SJSA1 (cell line): ENCODE measurements at regions not wholly inside any gene's neighbourhood (a gene's known extent, or its start where the extent isn't known, plus 50 kb on each side); places are given as distances from the start of the nearest gene placed in this dataset.

Experiments
- DNase-seq, 2 experiments: peaks; one replicate each; pipeline ENCODE4 v3.0.0-alpha.2; 2015 to 2020; ENCODE audit warnings: low spot score in 2 of 2, low read depth in 1 of 2
- H3K27ac ChIP-seq: fragments of 250-450 bp; sonication (Bioruptor Pico); 2 replicates; pipeline ENCODE4 v1.5.1; 2020; ENCODE audit warnings: mild to moderate bottlenecking, moderate library complexity
- H3K27me3 ChIP-seq: fragments of 250-450 bp; sonication (Bioruptor Pico); replicated peaks from 2 replicates; pipeline ENCODE4 v1.5.1; 2020; ENCODE audit warnings: mild to moderate bottlenecking, moderate library complexity
- H3K36me3 ChIP-seq: fragments of 250-450 bp; sonication (Bioruptor Pico); 2 replicates; pipeline ENCODE4 v1.5.1; 2020; ENCODE audit warnings: mild to moderate bottlenecking
- H3K4me1 ChIP-seq: fragments of 250-450 bp; sonication (Bioruptor Pico); replicated peaks from 2 replicates; pipeline ENCODE4 v1.6.1; 2021; ENCODE audit warnings: mild to moderate bottlenecking
- H3K4me3 ChIP-seq: fragments of 250-450 bp; sonication (Bioruptor Pico); 2 replicates; pipeline ENCODE4 v1.5.1; 2020; ENCODE audit warnings: mild to moderate bottlenecking
- H3K9me3 ChIP-seq: fragments of 250-450 bp; sonication (Bioruptor Pico); replicated peaks from 2 replicates; pipeline ENCODE4 v1.5.1; 2020; ENCODE audit warnings: mild to moderate bottlenecking

GRCh38 chr2:142791335-142791734, 86.1 kb upstream of the KYNU start:
- no peak for DNase-seq
- Histone ChIP-seq H3K4me3 (no peak overlapping the region), H3K4me1 (no peaks in the 10 kb centered on the region), H3K9me3 (no peaks in the 10 kb centered on the region), H3K27ac (no peak overlapping the region), H3K36me3 (no peaks in the 10 kb centered on the region), H3K27me3 (no peaks in the 10 kb centered on the region)

DNA sequence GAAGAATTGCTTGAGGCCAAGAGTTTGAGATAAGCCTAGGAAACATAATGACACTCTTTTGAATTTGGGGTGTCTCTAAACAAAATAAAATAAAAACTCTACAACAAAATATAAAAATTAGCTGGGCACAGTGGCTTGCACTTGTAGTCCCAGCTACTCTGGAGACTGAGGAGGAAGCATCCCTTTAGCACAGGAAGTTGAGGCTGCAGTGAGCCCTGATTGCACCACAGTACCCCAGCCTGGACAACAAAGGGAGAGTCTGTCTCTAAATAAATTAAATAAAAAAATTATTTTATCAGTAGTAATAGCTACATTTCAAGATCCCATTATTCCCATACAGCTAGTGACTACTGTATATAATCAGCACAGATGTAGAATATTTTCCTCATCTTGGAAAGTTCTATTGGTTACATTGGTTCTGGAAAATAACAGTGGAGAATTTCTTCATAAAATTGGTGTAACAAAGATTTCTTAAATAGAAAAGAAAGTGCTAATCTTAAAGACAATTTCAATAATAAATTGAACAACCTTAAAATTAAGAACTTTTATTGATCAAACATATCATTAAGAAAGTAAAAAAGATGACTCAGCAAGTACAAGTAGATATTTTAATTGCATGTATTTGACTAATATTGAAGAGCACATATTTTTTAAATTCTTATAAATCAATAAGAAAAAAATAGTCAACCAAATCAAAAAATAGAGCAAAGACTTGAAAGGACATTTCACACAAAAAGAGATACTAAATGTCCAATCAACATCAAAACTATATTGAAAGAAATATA, 90.4 kb upstream of the KYNU start:
- Histone ChIP-seq H3K36me3 (no peaks in the 10 kb centered on the region), H3K27me3 (no peaks in the 10 kb centered on the region), H3K27ac (no peak overlapping the region), H3K4me1 (no peaks in the 10 kb centered on the region), H3K9me3 (no peaks in the 10 kb centered on the region), H3K4me3 (no peak overlapping the region)
- DNase-seq: no peak

DNA sequence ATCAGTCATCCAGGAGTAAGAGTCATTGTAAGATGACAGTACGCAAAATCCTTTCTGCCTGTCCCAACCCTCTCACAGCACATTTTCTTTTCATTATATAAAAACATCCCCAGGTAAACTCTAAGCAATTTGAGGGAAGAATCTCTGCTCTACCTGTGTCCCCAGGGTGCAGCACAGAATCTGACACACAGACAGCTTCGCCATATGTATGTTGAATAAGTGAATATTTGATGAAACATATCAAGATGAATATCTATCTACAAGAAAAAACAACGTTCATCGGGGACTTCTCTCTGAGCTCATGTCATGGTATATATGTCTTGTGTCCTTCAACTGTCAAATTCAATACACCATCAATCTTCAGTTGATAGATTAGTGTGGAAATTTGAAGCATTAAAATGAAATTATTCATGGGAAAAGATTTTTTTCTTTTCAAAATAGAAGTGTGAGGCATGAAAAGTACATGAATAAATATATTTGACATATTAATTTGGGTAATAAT, 94.5 kb upstream of the KYNU start:
- H3K4me1 ChIP-seq: no peaks in the 10 kb centered on the region
- H3K27ac ChIP-seq: no peak overlapping the region
- no peak for DNase-seq
- H3K9me3 ChIP-seq: no peaks in the 10 kb centered on the region
- no peak overlapping the region for H3K4me3 ChIP-seq
- no peaks in the 10 kb centered on the region for H3K36me3 ChIP-seq
- no peaks in the 10 kb centered on the region for H3K27me3 ChIP-seq

GRCh38 chr2:142781146-142781545, 96.3 kb upstream of the KYNU start:
- Histone ChIP-seq H3K4me1 (no peaks in the 10 kb centered on the region), H3K27ac (no peak overlapping the region), H3K9me3 (no peaks in the 10 kb centered on the region), H3K27me3 (no peaks in the 10 kb centered on the region), H3K4me3 (no peak overlapping the region), H3K36me3 (no peaks in the 10 kb centered on the region)
- DNase-seq: no peak

GRCh38 chr2:142778289-142778688, 99.2 kb upstream of the KYNU start:
- Histone ChIP-seq H3K27ac (no peak overlapping the region), H3K9me3 (no peaks in the 10 kb centered on the region), H3K27me3 (no peaks in the 10 kb centered on the region), H3K4me1 (no peaks in the 10 kb centered on the region), H3K36me3 (no peaks in the 10 kb centered on the region), H3K4me3 (no peak overlapping the region)
- no peak for DNase-seq

- Histone ChIP-seq H3K4me3 (no peak overlapping the region), H3K4me1 (no peaks in the 10 kb centered on the region), H3K27me3 (no peaks in the 10 kb centered on the region), H3K36me3 (no peaks in the 10 kb centered on the region), H3K27ac (no peak overlapping the region), H3K9me3 (no peaks in the 10 kb centered on the region)
- no peak for DNase-seq
These were observed 99.7 kb upstream of the KYNU start for GRCh38 chr2:142777742-142778141.

DNA sequence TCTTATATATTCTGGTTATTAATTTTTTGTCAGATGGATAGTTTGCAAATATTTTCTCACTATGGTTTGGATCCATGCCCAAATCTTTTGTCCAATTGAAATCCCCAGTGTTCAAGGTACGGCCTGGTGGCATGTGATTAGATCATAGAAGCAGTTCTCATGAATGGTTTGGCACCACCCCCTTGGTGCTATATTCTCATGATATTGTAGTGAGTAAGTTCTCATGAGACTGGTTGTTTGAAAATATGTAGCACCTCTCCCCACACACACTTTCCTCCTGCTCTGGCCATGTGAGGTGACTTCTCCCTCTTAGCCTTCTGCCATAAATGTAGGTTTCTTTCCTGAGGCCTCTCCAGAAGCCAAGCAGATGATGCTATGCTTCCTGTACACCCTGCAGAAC, 107.7 kb upstream of the KYNU start:
- Histone ChIP-seq H3K27ac (no peak overlapping the region), H3K4me1 (no peaks in the 10 kb centered on the region), H3K9me3 (no peaks in the 10 kb centered on the region), H3K27me3 (no peaks in the 10 kb centered on the region), H3K4me3 (no peak overlapping the region), H3K36me3 (no peaks in the 10 kb centered on the region)
- DNase-seq: no peak

- H3K27ac ChIP-seq: no peak overlapping the region
- H3K36me3 ChIP-seq: no peaks in the 10 kb centered on the region
- no peak for DNase-seq
- no peaks in the 10 kb centered on the region for H3K4me1 ChIP-seq
- no peaks in the 10 kb centered on the region for H3K9me3 ChIP-seq
- H3K4me3 ChIP-seq: no peak overlapping the region
- no peaks in the 10 kb centered on the region; the same call in 1 of the 2 replicates for H3K27me3 ChIP-seq
These were observed 109.6 kb upstream of the KYNU start for GRCh38 chr2:142767847-142768246.

DNA sequence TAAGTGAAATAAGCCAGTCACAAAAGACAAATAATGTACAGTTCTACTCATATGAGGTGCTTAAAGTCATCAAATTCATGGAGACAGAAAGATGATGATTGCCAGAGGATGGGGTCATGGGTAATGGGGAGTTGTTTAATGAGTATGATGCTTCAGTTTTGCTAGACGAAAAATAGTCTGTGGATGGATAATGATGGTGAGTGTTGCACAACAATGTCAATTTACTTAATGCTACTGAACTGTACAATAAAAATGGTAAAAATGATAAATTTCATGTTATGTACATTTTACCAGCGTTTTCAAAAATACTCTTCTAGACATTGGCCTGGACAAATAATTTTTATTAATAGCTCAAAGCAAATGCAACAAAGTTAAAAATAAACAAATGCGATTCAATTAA, 118.5 kb upstream of the KYNU start:
- Histone ChIP-seq H3K27me3 (no peaks in the 10 kb centered on the region; the same call in 1 of the 2 replicates), H3K4me3 (no peak overlapping the region), H3K36me3 (no peaks in the 10 kb centered on the region), H3K9me3 (no peaks in the 10 kb centered on the region), H3K27ac (no peak overlapping the region), H3K4me1 (no peaks in the 10 kb centered on the region)
- DNase-seq: no peak

DNA sequence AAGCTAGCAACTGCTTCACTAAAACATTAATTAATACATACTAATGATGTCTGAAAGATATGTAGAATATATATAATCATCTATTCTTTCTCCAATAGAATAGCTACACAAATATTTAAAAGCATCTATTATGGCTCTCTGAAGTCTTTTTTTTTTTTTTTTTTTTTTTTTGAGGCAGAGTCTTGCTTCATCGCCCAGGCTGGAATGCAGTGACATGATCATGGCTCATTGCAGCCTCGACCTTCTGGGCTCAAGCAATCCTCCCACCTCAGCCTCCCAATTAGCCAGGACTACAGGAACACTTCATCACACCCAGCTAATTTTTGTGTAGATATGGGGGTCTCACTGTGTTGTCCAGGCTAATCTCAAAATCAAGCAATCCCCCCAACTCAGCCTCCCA, 120.4 kb upstream of the KYNU start:
- DNase-seq: no peak
- no peaks in the 10 kb centered on the region for H3K9me3 ChIP-seq

GRCh38 chr2:142756430-142756829, 121.0 kb upstream of the KYNU start:
- Histone ChIP-seq H3K4me1 (no peaks in the 10 kb centered on the region), H3K36me3 (no peaks in the 10 kb centered on the region), H3K27me3 (no peaks in the 10 kb centered on the region), H3K9me3 (no peaks in the 10 kb centered on the region), H3K4me3 (no peak overlapping the region), H3K27ac (no peak overlapping the region)
- no peak for DNase-seq

More for the DNA sequence above, 120.4 kb upstream of the KYNU start:
- Histone ChIP-seq H3K36me3 (no peaks in the 10 kb centered on the region), H3K27ac (no peak overlapping the region), H3K4me1 (no peaks in the 10 kb centered on the region), H3K4me3 (no peak overlapping the region), H3K27me3 (no peaks in the 10 kb centered on the region)

DNA sequence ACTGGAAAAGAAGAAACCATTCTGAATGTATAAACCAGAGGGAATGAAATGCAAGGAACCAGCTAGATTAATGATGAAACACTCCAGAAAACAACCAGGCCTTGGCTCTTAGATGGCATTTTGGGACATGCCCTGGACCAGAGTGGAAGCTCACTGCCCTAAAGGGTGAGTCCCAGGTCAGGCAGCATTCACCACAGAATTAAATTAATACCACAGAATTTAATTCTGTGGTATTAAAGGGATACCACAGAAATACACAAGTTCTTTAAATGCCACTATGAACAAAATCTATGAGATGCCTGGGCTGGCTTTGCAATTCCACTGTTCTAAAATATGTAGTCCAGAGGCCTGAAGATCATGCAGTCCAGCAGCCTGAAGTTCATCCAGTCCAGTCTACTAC, 122.3 kb upstream of the KYNU start:
- Histone ChIP-seq H3K27me3 (no peaks in the 10 kb centered on the region), H3K4me1 (no peaks in the 10 kb centered on the region), H3K27ac (no peak overlapping the region), H3K36me3 (no peaks in the 10 kb centered on the region), H3K9me3 (no peaks in the 10 kb centered on the region), H3K4me3 (no peak overlapping the region)
- DNase-seq: no peak

GRCh38 chr2:142754182-142754581, 123.3 kb upstream of the KYNU start:
- DNase-seq: no peak
- no peaks in the 10 kb centered on the region for H3K27me3 ChIP-seq
- no peaks in the 10 kb centered on the region for H3K36me3 ChIP-seq
- H3K4me3 ChIP-seq: no peak overlapping the region
- no peaks in the 10 kb centered on the region for H3K9me3 ChIP-seq
- no peak overlapping the region for H3K27ac ChIP-seq
- H3K4me1 ChIP-seq: no peaks in the 10 kb centered on the region

DNA sequence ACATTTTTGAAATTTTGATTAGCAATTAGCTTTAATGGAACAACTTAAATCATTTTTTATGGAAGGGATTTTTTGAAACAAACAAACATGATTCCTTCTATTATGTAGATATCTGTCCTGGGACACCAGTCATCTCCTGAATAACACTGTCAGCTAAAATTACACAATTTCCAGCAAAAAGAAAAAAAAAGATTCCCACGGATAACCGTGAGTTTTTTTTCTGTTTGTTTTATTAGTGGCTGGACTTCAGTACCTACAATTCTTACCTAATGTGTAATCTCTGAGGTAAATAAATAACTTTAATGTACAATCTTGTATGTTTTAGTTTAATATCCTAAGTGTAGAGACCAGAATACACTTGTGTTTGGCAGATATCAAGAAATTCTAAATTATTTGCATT, 126.6 kb upstream of the KYNU start:
- Histone ChIP-seq H3K27ac (no peak overlapping the region), H3K4me3 (no peak overlapping the region), H3K9me3 (no peaks in the 10 kb centered on the region), H3K4me1 (no peaks in the 10 kb centered on the region), H3K27me3 (no peaks in the 10 kb centered on the region), H3K36me3 (no peaks in the 10 kb centered on the region)
- DNase-seq: no peak
